LoVo (cell line): ENCODE measurements at regions not wholly inside any gene's neighbourhood (a gene's known extent, or its start where the extent isn't known, plus 50 kb on each side); places are given as distances from the start of the nearest gene placed in this dataset.

Source experiments
- DNase-seq: peaks from one replicate; pipeline ENCODE4 v3.0.0-alpha.2; 2016; ENCODE audit warnings: low spot score

GRCh38 chr10:128932071-128932820 is 534.8 kb upstream of the MGMT start:
- no peak for DNase-seq

DNA sequence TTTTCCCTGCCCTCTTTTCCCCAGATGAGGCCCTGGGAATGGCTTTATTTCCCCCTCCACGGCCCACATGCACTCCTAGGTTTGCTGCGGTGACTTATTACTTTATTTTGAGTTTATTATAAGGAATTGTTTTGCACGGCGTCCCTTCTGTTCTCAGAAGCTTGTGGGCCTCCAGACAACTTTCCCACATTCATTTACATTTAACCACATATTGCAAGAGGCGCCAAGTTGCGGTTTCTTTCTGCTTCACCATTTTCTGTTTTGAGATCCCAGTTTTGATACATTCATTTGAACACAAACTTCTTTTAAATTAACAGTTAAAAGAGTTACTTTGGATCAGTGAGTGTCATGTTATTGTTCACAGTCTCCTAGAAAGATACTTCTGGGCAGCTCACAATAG is 532.5 kb upstream of the MGMT start:
- no peak for DNase-seq

DNA sequence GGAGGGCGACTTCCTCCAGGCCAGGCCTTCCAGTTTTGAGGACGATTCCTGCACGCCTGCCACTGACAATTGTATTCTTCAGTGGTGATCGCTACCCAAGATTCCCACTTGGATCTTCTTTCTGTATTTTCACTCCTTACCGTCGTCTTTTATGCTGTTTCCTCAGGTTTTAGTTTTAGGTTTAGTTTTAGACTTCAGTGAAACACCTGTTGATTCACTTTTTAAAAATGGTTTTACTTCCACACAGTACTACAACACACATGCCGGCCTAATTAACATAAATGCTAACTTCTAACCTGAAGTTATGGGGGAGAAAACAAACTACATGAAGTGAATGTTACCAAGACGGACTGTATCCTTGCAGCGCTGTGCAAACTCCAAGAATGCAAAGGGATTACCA is 530.6 kb upstream of the MGMT start:
- no peak for DNase-seq

DNA sequence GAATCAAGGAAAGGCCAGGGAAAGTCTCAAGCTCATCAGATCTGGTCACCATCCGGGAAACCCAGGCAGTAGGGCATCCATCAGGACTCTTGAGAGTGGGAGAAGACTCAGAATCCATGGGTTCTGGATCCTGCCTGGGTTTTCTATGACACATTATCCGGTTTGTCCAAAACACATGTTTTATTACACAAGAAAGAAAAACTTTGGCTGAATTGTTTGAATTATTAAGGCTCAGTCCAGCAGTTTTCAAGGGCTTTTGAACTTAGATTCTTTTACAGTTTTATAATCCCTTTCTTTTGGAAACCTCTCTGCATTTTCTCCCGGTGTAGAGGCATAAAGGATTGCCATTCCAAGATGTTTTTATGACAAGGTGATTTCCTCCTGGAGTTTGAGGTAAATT is 528.5 kb upstream of the MGMT start:
- no peak for DNase-seq

DNA sequence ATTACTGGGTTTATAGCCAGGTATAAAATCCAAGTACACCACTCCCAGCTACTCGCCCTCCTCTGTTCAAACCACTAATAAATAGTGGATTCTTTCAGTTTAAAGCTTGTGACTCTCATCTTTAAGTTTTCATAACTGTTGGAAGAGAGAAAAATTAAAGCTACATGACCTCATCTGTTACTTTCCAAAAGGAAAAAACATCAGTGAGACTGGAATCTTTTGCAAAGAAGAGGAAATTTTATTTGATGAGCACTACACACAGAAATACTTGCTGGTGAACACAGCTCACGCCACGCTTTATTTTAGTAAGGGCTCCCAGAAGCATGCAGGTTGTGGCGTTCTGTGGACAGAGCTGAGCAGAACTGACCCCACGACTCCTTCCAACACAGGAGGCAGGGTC is 527.0 kb upstream of the MGMT start:
- DNase-seq: no peak

DNA sequence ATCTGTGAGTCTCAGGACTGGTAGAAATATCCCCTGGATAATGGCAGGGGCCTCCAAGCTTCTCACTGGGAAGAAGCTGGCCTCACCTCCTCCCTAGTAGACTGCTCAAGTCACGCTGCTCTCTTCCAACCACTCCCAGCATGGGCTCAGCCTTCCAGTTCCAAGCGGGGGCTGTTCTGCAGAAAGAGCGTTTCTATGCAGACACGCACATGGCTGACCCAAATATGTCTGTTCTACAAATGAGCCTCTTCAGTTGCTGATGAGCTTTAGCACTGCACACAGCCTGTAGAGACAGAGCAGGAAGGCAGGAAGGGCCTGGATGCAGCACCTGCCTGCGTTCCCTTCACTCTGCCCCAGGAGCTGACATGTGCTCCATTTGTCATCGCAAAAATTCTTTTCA is 523.9 kb upstream of the MGMT start:
- no peak for DNase-seq

- no peak for DNase-seq
Measured at GRCh38 chr10:128945398-128945797, 521.6 kb upstream of the MGMT start.

- DNase-seq: no peak
Measured at GRCh38 chr10:128950159-128950915, 516.7 kb upstream of the MGMT start.

- DNase-seq: no peak
Measured at GRCh38 chr10:128950916-128951275, 516.1 kb upstream of the MGMT start.

DNA sequence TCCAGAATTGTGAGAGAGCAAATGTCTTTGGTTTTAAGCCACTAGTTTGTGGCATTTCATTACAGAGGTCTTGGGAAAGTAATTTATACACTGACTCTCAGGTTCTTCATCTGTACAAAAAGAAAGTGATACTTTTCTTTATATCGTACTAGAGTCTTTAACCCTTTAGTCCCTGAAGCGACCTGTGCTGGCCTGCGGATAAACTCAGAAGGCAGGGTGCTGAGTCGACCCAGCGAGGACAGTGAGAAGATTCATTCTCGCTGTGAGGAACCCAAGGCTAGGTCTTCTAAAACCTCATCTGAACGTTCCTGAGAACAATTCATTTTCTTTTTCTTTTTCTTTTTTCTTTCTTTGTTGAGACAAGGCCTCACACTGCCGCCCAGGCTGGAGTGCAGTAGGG is 514.2 kb upstream of the MGMT start:
- no peak for DNase-seq

DNA sequence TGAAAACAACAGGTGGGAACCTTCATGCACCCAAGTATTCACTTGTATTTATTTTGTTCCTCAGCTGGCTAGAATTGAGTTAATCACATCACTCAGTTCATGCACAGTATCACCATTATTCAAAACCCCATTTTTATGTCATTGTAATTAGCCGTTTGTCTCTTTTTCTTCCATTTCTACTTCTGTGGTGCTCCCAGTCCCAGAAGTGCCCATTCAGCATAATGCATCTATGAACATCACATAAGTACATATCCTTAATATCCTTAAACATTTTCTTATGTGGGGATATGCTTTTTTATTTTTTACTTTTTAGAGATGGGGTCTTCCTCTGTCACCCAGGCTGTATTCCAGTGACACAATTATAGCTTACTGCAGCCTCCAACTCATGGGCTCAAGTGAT is 510.9 kb upstream of the MGMT start:
- no peak for DNase-seq

DNA sequence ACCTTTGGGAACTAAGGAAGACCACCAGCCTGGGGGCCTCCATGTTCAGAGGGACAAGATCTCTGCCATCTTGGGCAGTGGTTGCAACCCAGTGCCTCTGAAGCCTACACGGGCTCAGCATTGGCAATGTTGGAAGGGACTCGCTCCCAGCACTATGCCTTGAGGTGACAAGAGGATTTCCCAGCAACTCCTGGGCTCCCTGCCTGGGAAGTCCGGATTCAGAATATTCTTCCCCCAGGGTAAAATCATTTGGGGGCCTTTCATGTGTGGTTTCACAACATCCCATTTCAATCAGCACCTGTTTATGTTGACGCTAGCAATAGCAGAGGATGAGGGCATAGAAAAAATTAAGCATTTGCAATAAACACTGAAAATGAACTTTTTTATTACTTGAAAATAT is 509.8 kb upstream of the MGMT start:
- no peak for DNase-seq

GRCh38 chr10:128958834-128959690 is 508.0 kb upstream of the MGMT start:
- no peak for DNase-seq

DNA sequence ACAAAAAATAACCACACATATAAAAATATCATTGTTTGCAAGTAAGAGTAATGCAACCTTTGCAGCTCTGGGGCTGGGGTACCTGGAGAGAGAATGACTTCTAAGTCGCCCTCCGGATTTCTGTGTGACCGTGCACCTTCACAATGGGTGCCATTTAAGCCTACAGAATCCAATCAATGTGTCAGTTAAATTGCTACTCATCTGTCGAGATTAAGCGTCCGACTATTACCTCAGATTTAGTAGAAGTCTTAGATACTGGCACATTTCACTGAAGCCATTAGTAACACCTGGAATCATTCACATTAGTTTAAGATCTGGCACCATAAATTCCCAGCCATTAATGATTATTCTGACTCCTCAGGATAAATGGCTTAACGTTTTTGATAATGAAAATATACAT is 507.3 kb upstream of the MGMT start:
- no peak for DNase-seq

DNA sequence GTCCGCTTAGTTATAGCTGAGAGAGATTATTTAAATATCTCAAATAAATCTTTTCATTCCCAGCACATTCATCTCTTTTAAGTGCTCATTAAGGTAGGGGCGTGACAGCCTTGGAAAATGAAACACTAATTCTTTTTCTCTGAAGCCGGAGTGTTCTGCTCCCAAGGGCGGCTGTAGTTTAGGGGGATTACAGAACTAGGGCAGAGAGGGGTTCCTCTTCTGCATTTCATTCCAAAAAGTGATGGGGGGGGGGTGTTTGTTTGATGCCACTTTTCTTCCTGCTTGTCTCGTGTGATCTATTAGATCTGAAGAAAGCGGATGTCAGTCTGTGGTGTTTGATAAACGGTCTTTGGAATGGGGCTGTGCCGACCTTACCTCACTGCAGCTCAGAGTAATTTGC is 506.5 kb upstream of the MGMT start:
- DNase-seq: no peak

- no peak for DNase-seq
Measured at GRCh38 chr10:128962182-128962581, 504.9 kb upstream of the MGMT start.

GRCh38 chr10:128963211-128964099 is 503.6 kb upstream of the MGMT start:
- DNase-seq: no peak

- no peak for DNase-seq
Measured at GRCh38 chr10:128964100-128964403, 503.0 kb upstream of the MGMT start.

DNA sequence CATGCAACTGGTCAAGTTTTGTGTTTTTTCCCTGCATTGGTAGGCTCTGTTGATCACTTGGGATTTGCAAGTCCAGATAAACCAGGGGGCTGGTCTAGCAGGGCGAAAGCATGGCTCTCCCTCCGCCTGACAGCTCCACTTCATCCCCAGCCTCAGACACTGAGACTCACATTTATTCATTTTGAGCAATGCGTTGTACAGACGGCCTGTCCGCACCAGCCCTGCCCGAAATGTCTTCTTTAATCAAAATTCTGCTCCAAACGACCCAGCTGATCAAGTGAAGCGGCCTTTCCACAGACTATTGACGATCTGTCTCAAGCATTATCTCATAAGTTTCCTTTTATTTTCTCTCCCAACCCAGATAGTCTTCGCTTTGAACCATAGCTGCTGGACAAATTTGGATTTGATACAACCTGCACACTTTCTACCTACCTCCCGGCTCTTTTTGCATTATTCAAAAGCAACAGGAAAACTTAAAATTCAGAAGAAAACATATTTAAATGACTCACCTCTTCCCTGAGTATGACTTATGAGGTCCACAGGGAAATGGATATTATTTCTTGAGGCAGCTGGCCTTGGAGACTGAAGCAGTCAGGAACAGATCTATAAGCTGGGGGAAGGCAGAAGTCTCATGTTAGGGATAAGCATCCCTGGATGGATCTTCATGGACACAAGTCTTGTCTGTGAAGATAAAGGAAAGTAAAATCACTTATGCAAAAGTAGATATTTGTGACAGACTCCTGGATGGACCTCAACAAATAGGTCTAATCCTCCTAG is 498.9 kb upstream of the MGMT start:
- no peak for DNase-seq

GRCh38 chr10:128969551-128969950 is 497.5 kb upstream of the MGMT start:
- no peak for DNase-seq

DNA sequence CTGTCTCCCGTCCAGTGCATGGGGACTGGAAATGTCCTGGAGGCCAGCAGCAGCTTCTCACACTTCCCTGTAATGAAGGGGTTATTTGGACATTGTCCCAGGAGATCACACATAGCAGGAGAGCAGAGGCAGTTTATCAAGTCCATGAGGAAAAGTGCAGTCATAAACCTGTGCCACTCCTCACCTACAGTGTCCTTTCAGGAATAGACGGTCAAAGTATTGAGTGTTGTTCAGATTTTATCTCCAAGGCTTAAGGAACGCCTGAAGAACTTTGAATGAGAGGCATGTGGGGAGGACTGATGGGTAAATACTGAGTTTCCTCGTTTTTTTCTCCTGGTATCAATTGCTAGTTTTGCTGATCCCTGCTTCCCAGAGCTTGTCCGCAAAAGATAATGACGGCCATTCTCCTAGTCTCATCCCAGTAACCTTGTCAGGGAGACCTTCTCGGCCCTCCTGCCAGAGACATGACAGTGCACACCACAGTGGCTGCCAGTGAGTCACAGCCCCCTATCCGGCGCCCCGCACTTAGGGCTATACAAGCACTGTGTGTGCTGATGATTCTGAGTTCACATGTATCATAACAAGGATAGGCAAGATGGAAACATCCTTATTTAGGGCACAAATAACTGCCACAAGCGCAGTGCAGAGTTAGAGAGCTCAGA is 495.5 kb upstream of the MGMT start:
- no peak for DNase-seq
